ENCODE measurements at regions not wholly inside any gene's neighbourhood (a gene's known extent, or its start where the extent isn't known, plus 50 kb on each side); places are given as distances from the start of the nearest gene placed in this dataset.

DNA sequence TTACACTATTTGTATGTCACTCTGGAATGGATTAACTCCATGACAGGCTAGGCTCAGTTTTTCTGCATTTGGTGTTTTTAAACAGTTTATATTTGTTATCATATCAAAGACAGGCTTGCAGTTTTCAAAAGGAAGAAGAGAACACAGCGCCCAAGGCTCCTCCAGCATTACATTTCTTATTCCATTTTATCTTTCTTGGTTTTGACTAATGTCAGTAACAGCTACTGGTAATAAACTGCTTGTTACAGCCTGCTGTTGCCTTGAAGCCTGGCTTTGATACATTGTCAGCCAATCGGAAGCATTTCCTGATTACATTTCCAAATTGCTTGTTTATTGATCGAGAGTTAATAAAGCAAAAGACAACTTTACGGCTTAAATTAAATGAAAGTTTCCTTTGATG is 166.0 kb upstream of the MDFIC start:
- DNase-seq = no peak

DNA sequence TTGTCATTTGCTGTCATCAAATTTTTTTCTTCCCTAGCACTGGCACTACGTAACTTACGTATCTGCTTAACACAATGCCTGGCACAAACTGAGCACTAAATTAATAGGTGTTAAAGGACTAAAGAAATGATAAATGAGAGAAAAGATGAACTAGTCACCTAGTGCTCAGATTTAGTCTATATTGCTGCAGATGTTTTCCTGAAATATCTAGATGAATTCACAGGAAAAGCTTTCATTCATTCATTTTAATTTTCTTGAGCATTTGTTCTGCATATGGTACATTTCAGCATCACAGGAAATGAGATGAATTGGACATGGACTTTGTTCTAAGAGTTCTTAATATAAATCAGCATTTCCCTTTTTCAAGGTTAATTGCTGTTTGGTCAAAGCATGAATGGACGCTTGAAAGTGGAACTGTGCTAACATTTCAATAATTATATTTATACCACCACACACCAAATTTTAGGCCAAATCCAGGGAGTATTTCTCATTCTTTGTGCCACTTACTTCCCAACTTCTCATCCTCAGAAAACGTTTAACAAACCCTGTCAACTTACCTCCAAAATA is 163.2 kb upstream of the MDFIC start:
- DNase-seq = no peak

DNA sequence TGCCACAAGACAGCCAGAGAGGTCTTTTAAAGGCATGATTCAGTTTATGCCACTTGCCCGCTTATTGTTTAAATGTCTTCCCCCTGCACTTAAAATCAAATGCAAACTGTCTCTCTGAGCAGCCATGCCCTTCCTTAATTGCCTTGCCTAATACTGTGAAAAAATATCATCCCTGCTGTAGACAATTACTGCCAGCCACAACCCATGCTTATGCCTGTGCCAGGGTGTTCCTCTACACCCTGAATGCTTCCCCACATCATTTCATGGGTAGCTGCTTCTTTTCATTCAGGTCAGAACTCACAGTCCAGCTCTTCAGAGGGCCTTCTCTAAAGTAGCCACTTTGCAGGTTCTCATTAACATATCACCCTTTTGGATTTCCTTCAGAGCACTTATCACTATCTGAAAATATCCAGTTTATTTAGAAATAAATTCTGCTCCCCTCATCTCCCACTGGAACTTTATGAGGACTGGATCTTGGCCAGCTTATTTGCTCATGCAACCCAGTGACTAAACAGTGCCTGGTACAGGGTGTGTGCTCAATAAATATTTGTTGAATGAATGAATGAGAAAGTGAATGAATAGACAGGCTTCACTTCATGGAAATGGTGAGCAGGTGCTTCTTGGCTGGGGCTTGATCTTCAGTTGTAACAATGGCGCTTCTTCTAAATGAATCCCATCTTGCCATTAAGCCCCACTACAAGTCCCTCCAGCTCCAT is 162.4 kb upstream of the MDFIC start:
- no peak for DNase-seq

DNA sequence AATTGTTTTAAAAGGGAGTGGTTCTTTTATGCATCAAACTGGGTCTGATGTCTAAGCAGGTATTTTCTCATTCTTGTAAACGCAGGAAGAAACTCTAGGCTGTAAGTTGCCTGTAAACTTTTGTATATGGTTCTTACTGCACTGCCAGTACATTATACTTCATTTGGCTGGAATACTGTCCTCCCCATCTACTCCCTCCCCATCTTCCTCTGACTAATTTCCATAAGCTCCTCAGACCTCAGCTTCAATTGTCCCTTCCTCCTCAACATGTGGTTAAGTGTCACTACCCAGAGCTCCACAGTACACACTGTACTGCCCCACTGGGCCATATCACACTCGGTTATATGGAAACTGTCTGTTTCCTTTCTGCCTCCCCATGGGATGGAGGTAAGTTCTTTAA is 161.4 kb upstream of the MDFIC start:
- DNase-seq = no peak

DNA sequence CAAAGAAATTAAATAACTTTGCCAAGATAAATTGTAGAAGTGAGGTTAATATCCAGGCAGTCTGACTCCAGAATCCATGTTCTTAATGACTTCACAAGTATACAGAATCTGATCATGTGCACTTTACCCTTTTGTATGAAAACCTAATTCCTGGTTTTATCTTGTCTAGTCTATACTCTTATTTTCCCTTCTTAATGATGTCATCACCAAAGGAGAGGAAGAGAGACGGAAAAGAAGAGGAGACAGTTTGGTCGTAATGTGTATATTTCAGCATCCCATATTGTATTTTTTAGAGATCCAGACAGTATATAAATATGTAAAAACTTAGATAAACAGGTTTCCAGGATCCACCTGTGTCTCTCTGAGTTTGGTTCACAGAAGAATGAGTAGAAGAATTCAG is 159.9 kb upstream of the MDFIC start:
- no peak for DNase-seq

- DNase-seq = no peak
Observed at GRCh38 chr7:114765331-114766040, 156.4 kb upstream of the MDFIC start.

DNA sequence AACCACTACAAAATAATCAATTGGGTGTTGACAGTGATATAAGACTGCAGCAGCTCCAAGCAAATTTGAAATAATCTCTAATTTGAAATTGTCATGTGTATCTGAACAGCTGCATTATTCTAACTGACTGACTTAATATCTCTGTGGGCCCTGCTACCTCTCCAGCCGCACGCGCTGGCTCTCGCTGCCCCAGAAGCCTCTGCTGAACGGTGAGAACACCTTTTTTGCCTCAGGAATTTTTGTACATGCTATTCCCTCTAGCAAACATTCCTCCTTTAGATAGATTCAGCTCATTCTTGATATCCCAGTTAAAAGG is 155.9 kb upstream of the MDFIC start:
- DNase-seq = no peak

DNA sequence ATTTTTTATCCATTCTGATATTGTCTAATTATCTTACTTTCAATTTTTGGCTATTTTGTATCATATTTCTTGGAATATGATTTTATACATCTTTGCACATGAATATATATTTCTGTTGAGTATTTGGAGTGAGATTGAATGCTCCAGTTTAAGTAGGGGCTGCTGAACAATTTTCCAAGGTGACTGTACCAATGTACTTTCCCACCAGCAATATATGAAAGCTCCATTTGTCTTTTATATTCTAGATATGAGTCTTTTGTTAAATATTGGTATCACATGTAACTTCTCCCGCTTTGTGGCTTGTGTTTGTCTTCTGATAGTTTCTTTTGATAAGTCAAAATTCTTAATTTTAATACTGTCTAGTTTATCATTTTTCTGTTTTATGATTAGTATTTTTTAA is 144.6 kb upstream of the MDFIC start:
- DNase-seq = no peak

DNA sequence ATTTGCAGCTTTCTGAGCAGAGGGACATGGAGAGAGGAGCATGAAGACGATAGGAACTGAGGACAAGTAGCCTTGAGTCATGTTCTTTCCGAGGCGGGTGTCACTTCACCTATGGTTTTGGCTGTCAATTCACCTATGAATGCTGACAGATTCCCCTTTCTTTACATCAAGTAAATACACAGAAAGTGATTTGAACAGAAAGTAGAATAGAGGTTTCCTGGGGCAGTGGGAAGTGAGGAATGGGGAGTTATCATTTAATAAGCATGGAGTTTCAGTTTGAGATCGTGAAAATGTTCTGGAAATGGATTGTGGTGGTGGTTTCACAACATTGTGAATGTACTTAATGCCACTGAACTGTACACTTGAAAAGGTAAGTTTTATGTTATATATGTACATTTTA is 138.4 kb upstream of the MDFIC start:
- DNase-seq = no peak

- DNase-seq = no peak
Observed at GRCh38 chr7:114784177-114784576, 137.7 kb upstream of the MDFIC start.

DNA sequence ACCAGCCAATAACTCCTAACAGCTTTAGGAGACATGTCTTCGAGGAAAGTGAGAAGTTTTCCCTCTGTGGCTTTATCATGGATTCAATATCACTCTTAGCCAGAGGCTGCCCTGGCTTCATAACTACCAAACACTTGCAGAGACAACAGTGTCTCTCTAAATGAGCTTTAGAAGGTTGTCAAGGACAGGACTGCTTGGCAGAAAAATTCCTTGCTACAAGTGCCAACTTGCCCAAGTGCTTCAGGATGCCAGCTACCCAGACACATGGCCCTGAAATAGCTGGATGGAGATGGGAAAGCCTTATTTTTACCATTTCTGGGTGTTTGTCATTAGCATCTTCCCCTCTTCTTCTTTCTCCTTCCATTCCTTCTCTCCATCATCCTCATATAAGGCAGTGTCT is 137.1 kb upstream of the MDFIC start:
- no peak for DNase-seq

DNA sequence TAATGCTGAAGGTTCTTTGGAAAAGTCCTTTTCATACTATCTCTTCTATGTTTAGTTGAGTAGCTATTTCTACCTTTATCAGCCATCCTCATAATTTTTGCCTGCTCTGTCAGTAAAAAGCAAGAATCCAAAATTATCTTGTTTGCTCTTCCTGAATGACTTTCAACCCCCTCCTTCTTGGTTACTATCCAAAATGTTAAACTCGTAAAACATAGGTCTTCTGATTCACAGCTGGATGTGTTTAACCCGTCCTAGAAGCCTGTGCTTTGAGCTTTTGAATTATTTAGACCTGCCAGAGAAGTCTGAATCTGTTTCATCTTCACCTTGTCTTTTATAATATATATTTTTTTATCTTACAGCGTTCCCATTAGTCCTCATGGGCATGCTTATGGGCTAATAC is 136.4 kb upstream of the MDFIC start:
- no peak for DNase-seq

- DNase-seq = no peak
Observed at GRCh38 chr7:114786455-114786854, 135.4 kb upstream of the MDFIC start.

- no peak for DNase-seq
Observed at GRCh38 chr7:114787556-114787955, 134.3 kb upstream of the MDFIC start.

DNA sequence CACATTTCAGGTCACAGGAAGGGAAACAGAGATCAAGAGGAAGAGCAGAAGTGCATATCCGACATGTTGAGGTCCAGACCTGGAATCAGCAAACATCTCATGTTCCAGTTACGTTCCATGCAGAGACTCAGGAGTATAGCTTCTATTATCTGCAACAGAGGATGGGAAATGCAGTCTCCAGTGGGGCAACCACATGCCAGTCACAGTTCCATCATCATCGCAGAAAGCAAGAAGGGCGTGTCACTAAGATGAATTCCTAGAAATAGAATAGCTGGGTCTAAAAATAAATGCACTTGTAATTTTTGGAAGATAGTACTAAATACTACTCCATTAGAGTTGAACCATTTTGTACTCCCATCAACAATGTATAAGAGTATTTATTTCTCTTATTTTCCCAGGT is 133.2 kb upstream of the MDFIC start:
- no peak for DNase-seq

DNA sequence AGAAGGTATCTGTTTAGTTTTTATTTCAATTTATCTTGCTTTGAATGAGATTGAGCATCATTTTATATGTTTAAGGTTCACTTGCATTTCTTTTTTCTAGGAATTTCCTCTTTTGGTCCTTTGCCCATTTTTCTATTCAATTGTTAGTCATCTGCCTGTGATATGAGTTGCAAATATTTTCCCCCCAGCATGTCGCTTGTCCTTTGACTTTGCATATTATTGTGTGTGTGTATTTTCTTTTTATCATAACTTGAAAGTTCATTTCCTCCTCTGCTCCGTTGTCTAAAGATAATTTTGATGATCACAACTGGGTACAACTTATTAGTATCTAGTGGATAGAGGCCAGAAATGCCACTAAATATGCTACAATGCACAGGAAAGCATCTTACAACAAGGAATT is 132.7 kb upstream of the MDFIC start:
- no peak for DNase-seq

DNA sequence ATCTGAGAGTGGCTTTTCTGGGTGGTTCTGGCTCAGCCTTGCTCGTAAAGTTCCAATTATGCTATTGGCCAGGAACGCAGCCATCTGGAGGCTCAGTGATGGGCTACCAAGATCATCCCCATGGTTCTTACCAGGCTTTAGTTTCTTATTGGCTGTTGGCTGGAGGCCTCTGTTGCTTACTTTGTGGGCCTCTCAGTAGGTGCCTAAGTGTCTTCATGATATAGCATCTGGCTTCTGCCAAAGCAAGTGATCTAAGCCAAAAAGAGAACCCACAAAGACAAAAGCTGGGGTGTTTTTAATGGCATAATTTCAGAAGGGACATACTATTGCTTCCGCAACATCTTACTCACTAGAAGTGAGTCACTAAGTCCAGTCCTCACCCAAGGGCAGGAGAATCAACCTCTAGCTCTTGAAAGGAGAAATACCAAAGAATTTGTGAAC is 132.0 kb upstream of the MDFIC start:
- DNase-seq = no peak

DNA sequence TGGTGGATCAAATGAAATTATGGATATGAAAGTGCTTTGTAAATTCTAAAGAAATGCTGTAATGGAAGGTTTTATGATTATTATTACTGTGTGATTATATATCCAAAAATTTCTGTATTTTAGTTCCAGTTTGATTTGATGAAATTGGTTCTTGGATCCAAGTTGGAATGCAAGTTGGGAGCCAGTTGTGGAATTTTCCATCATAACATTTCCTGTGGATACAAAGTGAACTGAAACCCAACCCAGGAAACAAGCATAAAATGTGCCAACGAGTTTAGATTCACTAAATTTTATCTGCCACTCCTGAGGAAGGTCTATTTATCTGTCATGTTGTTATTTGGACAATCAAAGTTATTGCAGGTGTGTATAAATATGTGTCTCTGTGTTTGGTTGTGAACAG is 131.4 kb upstream of the MDFIC start:
- no peak for DNase-seq

DNA sequence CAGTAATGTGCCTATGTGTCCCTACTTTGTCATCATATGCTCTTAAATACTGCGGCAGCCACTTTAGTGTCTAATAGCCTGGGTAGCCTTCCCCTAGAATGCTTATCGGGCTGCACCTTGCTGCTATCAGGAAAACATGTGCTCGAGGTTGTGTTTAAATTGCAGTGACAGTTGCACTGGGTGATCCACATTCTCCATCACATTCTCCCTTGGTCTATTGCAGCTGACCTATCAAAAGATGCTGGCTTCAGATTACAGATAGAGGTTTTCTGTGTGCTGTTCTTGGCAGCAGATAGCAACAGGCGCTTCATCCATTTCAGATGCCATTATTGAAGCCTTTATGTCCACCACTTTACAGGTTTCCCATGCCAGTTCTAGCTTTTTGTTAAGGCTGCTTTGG is 130.1 kb upstream of the MDFIC start:
- DNase-seq = no peak

DNA sequence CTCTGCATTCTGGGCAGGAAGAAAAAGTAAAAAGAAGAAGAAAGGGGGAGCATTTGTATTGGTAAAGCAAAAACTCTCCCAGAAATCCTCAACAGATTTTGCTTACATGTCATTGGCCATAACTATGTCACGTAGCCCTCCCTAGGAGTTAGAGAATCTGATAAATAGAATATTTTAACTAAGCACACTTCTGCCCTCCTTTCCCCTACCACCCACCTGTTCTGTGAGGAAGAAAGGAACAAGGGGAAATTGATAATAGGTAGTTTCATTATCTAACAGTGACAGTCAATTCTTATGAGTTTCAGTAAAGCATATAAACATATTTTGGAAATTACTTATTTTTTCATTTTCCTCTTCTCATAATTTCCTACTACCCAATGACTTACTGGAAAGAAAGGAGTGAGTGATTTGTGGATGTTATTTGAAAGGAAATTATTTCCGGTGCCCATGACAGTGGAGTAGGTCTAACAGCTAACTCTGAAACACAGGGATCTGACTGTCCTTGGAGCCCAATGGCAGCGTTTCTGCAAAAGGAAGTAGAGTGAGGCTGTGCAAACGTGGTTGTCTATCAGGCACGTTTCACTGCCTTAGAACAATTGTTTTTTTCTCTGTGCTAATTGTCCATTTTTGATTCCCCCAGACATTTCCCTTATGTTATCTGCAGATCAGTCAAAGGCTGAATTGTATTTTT is 128.6 kb upstream of the MDFIC start:
- DNase-seq = no peak

GRCh38 chr7:114795475-114795874 is 126.4 kb upstream of the MDFIC start:
- no peak for DNase-seq

GRCh38 chr7:114799628-114800028 is 122.3 kb upstream of the MDFIC start:
- DNase-seq = no peak

- DNase-seq = no peak
Observed at GRCh38 chr7:114802632-114803031, 119.3 kb upstream of the MDFIC start.

GRCh38 chr7:114806590-114807162 is 115.2 kb upstream of the MDFIC start:
- no peak for DNase-seq
